Prostate gland (tissue), 2 donors: ENCODE measurements at regions not wholly inside any gene's neighbourhood (a gene's known extent, or its start where the extent isn't known, plus 50 kb on each side); places are given as distances from the start of the nearest gene placed in this dataset.

ENCODE experiments used
- DNase-seq: peaks from one replicate; pipeline ENCODE4 v3.0.0-alpha.2; 2019; ENCODE audit warnings: low spot score
- H3K27ac ChIP-seq, 2 donors: fragments of 200-600 bp; sonication (generic); 2 replicates each; pipeline ENCODE4 v1.5.1; 2017 to 2019
- H3K27me3 ChIP-seq: fragments of 200-600 bp; sonication (generic); replicated peaks from 2 replicates; pipeline ENCODE4 v1.5.1; 2019; ENCODE audit not compliant: insufficient read depth
- H3K36me3 ChIP-seq, 2 donors: fragments of 200-600 bp; sonication (generic); 1 replicate in 1 of 2; 2 replicates in 1 of 2; pipeline versions ENCODE4 v1.5.1 to v1.8.1; 2017 to 2019
- H3K4me1 ChIP-seq: fragments of 200-600 bp; sonication (generic); replicated peaks from 2 replicates; pipeline ENCODE4 v1.5.1; 2019
- H3K4me3 ChIP-seq, 2 donors: fragments of 200-600 bp; sonication (generic); 2 replicates each; pipeline ENCODE4 v1.5.1; 2017 to 2019
- H3K9me3 ChIP-seq: fragments of 200-600 bp; sonication (generic); 2 replicates; pipeline ENCODE4 v1.5.1; 2017
- CTCF ChIP-seq, 4 experiments: fragments of 200-600 bp in 2 of 4; fragments of 450-650 bp in 2 of 4; sonication (generic) in 2 of 4; IDR thresholded peaks; 1 replicate in 3 of 4; 2 replicates in 1 of 4; pipeline ENCODE4 v1.5.1; 2016 to 2019; ENCODE audit warnings: antibody characterized with exemption in 4 of 4, mild to moderate bottlenecking in 2 of 4, moderate library complexity in 2 of 4
- POLR2A ChIP-seq: fragments of 450-650 bp; IDR thresholded peaks from one replicate; pipeline ENCODE4 v1.6.1; 2016; ENCODE audit warnings: antibody characterized with exemption, mild to moderate bottlenecking
- POLR2AphosphoS5 ChIP-seq: sonication (generic); formaldehyde crosslinking; IDR thresholded peaks from one replicate; pipeline ENCODE4 v1.6.1; 2017; ENCODE audit warnings: antibody characterized with exemption
- WGBS: methylation state at CpG from one replicate; pipeline ENCODE4 v1.1.5; 2018; 5-methylcytosine and 5-hydroxymethylcytosine counted together
- intact Hi-C: fragments of 100-400 bp; cut with DNase I; formaldehyde crosslinking; loops from one replicate; pipeline ENCODE4 v1.14.2; 2022

- no peak for DNase-seq
- Histone ChIP-seq H3K4me3 (no peak overlapping the region), H3K27me3 (no peaks in the 10 kb centered on the region), H3K4me1 (no peaks in the 10 kb centered on the region), H3K27ac (no peak overlapping the region), H3K9me3 (no peaks in the 10 kb centered on the region), H3K36me3 (no peaks in the 10 kb centered on the region)
- intact Hi-C loops, result no loop called here
- TF ChIP-seq CTCF (IDR thresholded peaks at IDR 0.05) (no peak), POLR2A (no peak), POLR2AphosphoS5 (no peak)
- 85% methylated on average over 8 of the region's 8 CpGs for WGBS
Measured at GRCh38 chr19:29267701-29268100, 54.8 kb upstream of the UQCRFS1 start.

DNA sequence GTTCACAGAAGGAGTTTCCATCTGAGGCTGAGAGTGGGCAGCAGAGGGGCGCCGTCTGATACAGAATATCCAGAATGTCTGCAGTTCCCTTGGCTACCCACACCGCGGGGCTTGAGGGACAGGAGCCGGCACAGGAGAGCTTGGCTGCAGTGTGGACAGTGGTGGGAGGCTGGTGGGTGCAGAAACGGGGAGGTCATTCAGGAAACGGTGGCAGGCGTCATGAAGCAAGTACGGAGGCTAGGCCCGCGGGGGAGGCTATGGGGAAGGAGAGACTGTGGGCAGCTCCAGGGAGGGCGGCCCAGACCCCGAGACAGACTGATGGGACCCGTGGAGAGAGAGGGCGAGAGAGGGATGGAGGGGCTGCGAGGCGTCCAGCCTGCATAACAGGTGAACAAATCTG lies 55.2 kb upstream of the UQCRFS1 start:
- intact Hi-C loops, result no loop called here
- no peaks in the 10 kb centered on the region for H3K9me3 ChIP-seq
- no peak for DNase-seq

DNA sequence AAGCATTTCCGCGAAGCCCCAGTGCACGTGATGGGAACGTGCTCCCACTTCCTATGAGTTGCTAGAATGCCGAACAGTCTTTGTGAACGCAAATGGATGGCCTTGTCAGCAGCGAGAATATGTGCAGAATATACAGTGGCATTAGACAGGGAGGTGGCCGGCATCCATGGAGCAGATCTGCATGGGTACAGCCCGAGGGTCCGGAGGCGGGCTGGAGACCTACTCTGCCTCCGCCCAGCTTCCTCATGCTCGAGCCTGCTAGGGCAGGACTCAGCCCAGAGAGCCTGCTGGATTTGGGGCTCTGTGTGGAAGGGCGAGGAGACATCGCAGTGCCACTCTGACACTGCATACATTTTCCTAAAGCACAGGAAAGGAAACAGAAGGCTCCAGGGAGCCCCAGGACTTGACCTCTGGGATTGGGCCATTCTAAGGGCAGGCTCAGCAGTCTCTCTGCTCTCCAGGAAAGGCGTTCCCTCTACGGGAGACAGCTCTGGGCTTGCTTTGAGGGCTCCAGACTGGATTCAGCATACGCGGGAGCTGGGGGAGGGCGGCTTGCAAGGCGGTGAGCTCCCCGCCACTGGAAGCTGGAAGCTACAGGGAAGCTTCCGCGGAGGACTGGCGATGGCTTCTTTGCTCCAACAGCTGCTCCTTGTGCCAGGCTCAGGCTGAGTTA lies 55.9 kb upstream of the UQCRFS1 start:
- WGBS, result 46% methylated on average over 25 of the region's 25 CpGs
- H3K4me3 ChIP-seq, result no peak overlapping the region
- DNase-seq, result no peak
- H3K27me3 ChIP-seq, result no peaks in the 10 kb centered on the region
- intact Hi-C loops, result no loop called here
- no peak overlapping the region for H3K27ac ChIP-seq
- no peak for TF ChIP-seq POLR2A
- TF ChIP-seq POLR2AphosphoS5, result no peak
- no peak for TF ChIP-seq CTCF (IDR thresholded peaks at IDR 0.05)
- H3K36me3 ChIP-seq, result no peaks in the 10 kb centered on the region
- H3K9me3 ChIP-seq, result no peaks in the 10 kb centered on the region
- no peaks in the 10 kb centered on the region for H3K4me1 ChIP-seq

More for the DNA sequence above, 55.2 kb upstream of the UQCRFS1 start:
- 86% methylated on average over 17 of the region's 17 CpGs for WGBS
- TF ChIP-seq POLR2A (no peak), POLR2AphosphoS5 (no peak), CTCF (IDR thresholded peaks at IDR 0.05) (no peak)
- no peak overlapping the region for H3K27ac ChIP-seq
- no peaks in the 10 kb centered on the region for H3K36me3 ChIP-seq
- no peak overlapping the region for H3K4me3 ChIP-seq
- no peaks in the 10 kb centered on the region for H3K4me1 ChIP-seq
- H3K27me3 ChIP-seq, result no peaks in the 10 kb centered on the region

- intact Hi-C loops, result no loop called here
- H3K27me3 ChIP-seq, result no peaks in the 10 kb centered on the region
Measured at GRCh38 chr19:29269641-29270040, 56.7 kb upstream of the UQCRFS1 start.

More at GRCh38 chr19:29269641-29270040, 56.7 kb upstream of the UQCRFS1 start:
- Histone ChIP-seq H3K36me3 (no peaks in the 10 kb centered on the region), H3K4me1 (no peaks in the 10 kb centered on the region), H3K4me3 (no peak overlapping the region), H3K9me3 (no peaks in the 10 kb centered on the region), H3K27ac (no peak overlapping the region)
- WGBS, result 51% methylated on average over 5 of the region's 12 CpGs
- TF ChIP-seq POLR2AphosphoS5 (no peak), POLR2A (no peak), CTCF (IDR thresholded peaks at IDR 0.05) (no peak)
- no peak for DNase-seq
